GM10266 (cell line): ENCODE measurements at regions not wholly inside any gene's neighbourhood (a gene's known extent, or its start where the extent isn't known, plus 50 kb on each side); places are given as distances from the start of the nearest gene placed in this dataset.

Source experiments
- DNase-seq: peaks from one replicate; pipeline ENCODE4 v3.0.0; 2012; ENCODE audit errors: extremely low spot score
- TF ChIP-seq, protein P1 (sequence below): IDR thresholded peaks from 2 replicates; pipeline ENCODE4 v1.5.1; 2012; ENCODE audit warnings: mild to moderate bottlenecking, low read depth; ENCODE audit not compliant: control insufficient read depth, insufficient read depth; ENCODE audit errors: missing control alignments

DNA sequence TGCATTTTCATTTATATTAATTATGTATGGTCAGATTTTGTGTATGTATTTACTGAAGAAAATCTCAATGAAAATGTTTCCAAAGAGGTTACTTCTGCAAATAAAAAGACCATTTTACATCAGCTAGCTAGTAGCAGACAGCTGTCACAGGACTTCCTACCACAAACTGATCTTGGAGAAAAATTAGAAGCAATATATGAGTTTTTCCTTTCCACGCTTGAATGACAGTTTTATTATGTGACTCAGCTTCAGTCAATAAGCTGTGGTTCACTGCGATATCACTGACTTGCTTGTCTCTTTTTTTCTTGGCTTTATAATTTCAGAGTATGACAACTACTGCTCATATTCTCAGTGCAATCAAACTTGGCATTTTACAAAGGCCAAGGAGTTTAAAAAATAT is 787.4 kb upstream of the GALNTL6 start:
- TF ChIP-seq, protein P1, sequence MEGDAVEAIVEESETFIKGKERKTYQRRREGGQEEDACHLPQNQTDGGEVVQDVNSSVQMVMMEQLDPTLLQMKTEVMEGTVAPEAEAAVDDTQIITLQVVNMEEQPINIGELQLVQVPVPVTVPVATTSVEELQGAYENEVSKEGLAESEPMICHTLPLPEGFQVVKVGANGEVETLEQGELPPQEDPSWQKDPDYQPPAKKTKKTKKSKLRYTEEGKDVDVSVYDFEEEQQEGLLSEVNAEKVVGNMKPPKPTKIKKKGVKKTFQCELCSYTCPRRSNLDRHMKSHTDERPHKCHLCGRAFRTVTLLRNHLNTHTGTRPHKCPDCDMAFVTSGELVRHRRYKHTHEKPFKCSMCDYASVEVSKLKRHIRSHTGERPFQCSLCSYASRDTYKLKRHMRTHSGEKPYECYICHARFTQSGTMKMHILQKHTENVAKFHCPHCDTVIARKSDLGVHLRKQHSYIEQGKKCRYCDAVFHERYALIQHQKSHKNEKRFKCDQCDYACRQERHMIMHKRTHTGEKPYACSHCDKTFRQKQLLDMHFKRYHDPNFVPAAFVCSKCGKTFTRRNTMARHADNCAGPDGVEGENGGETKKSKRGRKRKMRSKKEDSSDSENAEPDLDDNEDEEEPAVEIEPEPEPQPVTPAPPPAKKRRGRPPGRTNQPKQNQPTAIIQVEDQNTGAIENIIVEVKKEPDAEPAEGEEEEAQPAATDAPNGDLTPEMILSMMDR = no peak
- DNase-seq = no peak

DNA sequence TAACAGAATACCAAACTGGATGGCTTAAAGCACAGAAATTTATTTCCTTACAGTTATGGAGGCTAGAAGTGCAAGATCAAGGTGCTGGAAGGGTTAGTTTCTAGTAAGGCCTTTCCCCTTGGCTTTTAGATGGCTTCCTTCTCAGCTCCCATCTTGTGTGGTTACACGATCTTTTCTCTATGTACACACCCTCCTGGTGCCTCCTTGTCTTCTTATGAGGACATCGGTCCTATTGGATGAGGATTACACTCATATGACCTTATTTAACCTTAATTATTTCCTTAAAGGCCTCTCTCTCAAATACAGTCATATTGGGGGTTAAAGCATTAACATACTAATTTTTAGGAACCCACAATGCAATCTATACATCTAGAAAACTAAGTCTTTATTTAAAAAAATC is 787.9 kb upstream of the GALNTL6 start:
- DNase-seq = no peak
- TF ChIP-seq, protein P1 = no peak

GRCh38 chr4:171024720-171025303 is 788.4 kb upstream of the GALNTL6 start:
- TF ChIP-seq, protein P1 = no peak
- no peak for DNase-seq

DNA sequence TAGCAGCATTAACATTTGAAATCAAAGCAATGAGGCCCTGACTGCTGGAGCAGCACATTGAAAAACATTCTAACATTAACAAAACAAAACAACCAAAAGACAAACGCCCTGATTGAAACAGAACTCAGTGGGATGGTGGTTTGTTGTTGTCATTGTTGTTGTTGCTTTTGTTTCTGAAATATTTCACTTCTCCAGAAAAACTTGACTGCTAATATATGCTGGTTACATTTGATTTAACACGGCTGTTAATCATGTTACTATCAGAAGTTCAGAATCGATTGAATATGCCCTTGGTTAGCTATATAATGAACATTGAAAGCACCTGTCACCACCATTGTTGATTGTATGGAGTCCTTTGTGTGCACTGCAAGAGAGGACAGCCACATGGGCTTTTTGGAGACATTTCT is 790.4 kb upstream of the GALNTL6 start:
- no peak for DNase-seq

DNA sequence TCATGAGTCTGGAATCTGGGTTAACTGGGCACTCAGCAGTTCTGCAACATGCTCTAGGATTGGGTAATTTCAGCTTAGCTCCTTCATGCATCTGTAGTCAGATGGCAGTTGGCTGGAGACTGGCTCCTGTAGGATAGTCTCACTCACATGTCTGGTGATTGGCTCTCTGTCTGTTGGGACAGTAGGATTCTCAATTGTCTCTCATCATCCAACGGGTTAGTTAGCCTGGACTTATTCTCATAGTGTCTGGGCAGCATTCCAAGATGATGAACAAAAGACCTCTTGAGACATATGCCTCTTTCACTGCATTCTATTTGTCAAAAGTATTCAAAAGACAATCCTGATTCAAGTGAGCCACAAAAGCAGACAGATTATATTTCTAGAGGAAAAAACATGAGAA is 795.6 kb upstream of the GALNTL6 start:
- DNase-seq = no peak
- TF ChIP-seq, protein P1 = no peak

More for the DNA sequence above, 790.4 kb upstream of the GALNTL6 start:
- TF ChIP-seq, protein P1 = no peak

GRCh38 chr4:171016145-171016544 is 797.1 kb upstream of the GALNTL6 start:
- DNase-seq = no peak

GRCh38 chr4:171015441-171015840 is 797.8 kb upstream of the GALNTL6 start:
- TF ChIP-seq, protein P1 = no peak
- no peak for DNase-seq

More at GRCh38 chr4:171016145-171016544, 797.1 kb upstream of the GALNTL6 start:
- TF ChIP-seq, protein P1 = no peak
